ENCODE measurements at regions not wholly inside any gene's neighbourhood (a gene's known extent, or its start where the extent isn't known, plus 50 kb on each side); places are given as distances from the start of the nearest gene placed in this dataset.

DNA sequence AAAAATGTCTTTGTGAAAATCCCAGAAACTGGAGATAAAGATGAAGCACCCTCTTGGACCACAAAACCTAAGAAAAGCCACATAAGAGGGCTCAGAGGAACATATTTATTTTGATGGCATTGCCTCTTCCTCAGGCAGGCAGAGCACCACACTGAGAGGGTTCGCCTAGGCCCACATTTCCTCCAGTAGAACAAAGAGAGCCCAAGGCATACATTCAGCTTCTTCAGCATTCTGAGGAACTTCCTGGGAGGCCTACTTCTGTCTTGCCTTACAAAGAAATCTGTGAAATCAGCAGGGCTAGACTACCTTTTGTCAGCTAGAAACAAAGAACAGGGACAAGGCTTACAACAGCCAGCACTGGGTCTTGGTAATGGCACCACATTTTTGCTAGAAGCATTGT lies 1325.3 kb downstream of the SI start:
- Histone ChIP-seq H3K36me3 (no peaks in the 10 kb centered on the region), H3K27ac (no peak overlapping the region), H3K4me1 (no peaks in the 10 kb centered on the region), H3K4me3 (no peak overlapping the region), H3K27me3 (no peaks in the 10 kb centered on the region), H3K9me3 (no peaks in the 10 kb centered on the region)
- ATAC-seq (no peak), DNase-seq (no peak)
- TF ChIP-seq, protein P1, sequence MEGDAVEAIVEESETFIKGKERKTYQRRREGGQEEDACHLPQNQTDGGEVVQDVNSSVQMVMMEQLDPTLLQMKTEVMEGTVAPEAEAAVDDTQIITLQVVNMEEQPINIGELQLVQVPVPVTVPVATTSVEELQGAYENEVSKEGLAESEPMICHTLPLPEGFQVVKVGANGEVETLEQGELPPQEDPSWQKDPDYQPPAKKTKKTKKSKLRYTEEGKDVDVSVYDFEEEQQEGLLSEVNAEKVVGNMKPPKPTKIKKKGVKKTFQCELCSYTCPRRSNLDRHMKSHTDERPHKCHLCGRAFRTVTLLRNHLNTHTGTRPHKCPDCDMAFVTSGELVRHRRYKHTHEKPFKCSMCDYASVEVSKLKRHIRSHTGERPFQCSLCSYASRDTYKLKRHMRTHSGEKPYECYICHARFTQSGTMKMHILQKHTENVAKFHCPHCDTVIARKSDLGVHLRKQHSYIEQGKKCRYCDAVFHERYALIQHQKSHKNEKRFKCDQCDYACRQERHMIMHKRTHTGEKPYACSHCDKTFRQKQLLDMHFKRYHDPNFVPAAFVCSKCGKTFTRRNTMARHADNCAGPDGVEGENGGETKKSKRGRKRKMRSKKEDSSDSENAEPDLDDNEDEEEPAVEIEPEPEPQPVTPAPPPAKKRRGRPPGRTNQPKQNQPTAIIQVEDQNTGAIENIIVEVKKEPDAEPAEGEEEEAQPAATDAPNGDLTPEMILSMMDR (IDR thresholded peaks at IDR 0.05), result no peak
- intact Hi-C loops (cut with DNase I), result no loop called here

DNA sequence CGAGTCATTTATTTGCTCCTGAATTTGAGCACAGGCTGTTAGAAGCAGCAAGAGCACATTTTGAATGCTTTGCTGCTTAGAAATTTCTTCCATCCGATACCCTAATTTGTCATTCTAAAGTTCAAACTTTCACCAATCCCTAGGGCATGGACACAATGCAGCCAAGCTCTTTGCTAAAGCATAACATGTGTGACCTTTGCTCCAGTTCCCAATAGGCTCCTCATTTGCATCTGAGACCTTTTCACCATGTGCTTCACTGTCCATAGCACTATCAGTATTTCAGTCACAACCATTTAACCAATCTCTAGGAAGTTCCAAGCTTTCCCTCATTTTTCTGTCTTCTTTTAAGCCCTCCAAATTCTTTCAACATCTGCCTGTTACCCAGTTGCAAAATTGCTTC lies 1333.1 kb downstream of the SI start:
- H3K4me3 ChIP-seq, result no peak overlapping the region
- intact Hi-C loops (cut with DNase I), result no loop called here
- H3K36me3 ChIP-seq, result no peaks in the 10 kb centered on the region
- TF ChIP-seq, protein P1 (IDR thresholded peaks at IDR 0.05), result no peak
- DNase-seq (no peak), ATAC-seq (no peak)
- H3K27ac ChIP-seq, result no peak overlapping the region
- no peaks in the 10 kb centered on the region for H3K4me1 ChIP-seq
- H3K27me3 ChIP-seq, result no peaks in the 10 kb centered on the region
- no peaks in the 10 kb centered on the region for H3K9me3 ChIP-seq

DNA sequence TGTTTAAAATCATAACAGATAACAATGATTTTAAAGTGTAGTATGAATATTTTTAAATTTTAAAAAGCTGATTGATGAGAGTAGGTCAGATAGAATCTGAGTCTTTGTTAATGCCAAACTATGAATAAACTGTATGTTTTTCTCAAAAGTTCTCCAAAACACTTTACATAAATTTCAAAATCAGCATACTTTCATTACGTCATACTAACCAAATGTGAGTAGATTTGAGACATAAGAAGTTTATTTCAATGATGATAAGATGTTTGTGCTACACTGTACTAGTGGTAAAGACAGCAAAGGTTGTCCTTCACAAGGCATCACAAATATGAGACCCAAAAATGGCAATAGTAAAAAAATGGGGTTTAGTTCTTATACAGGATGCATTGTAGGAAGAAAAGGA lies 1342.9 kb downstream of the SI start:
- H3K27me3 ChIP-seq, result no peaks in the 10 kb centered on the region
- H3K36me3 ChIP-seq, result no peaks in the 10 kb centered on the region
- no peak for DNase-seq
- intact Hi-C loops (cut with DNase I), result no loop called here
- no peak for ATAC-seq
- no peaks in the 10 kb centered on the region for H3K4me1 ChIP-seq
- H3K9me3 ChIP-seq, result no peaks in the 10 kb centered on the region
- TF ChIP-seq, protein P1 (IDR thresholded peaks at IDR 0.05), result no peak
- H3K27ac ChIP-seq, result no peak overlapping the region
- H3K4me3 ChIP-seq, result no peak overlapping the region

DNA sequence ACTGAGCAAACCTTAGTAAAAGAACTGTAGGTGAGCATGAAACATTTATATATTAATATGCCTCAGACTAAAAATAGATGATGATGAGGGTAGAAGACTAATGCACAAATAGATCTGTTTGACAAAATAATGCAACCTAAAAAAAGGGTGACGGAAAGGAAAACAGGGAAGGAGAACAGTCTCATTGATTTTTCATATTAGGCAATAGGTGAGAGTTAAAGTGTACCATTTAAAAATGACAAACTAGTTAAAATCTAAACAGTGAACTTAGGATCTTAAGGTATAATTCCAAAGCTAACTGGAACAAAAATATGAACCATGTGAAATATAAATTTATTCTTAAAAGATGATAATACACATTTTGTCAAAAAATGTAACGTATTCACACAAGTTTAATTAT lies 1347.6 kb downstream of the SI start:
- no peak for DNase-seq
- TF ChIP-seq, protein P1 (IDR thresholded peaks at IDR 0.05), result no peak
- intact Hi-C loops (cut with DNase I), result no loop called here
- Histone ChIP-seq H3K27me3 (no peaks in the 10 kb centered on the region), H3K36me3 (no peaks in the 10 kb centered on the region), H3K9me3 (no peaks in the 10 kb centered on the region), H3K27ac (no peak overlapping the region), H3K4me1 (no peaks in the 10 kb centered on the region), H3K4me3 (no peak overlapping the region)
- ATAC-seq, result no peak

DNA sequence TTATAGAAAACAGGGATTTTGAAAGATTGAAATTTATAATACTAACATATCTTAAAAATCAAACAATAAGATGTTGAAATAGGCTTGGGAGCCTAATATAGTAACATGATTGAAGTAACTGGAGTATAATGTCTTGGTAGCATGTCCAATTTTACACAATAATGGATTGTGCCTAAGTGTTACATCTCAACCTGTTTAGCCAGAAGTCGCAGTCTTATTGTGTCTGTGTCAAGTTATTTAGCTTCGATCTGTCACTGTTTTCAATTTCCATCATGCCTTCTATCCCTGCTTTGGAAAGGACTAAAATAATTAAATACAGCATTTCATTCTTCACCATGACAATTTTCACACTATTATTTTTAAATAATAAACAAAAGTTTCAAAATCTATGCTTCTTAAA lies 1352.2 kb downstream of the SI start:
- ATAC-seq (no peak), DNase-seq (no peak)
- TF ChIP-seq, protein P1 (IDR thresholded peaks at IDR 0.05), result no peak
- intact Hi-C loops (cut with DNase I), result no loop called here
- no peaks in the 10 kb centered on the region for H3K4me1 ChIP-seq
- no peaks in the 10 kb centered on the region for H3K36me3 ChIP-seq
- H3K27ac ChIP-seq, result no peak overlapping the region
- H3K9me3 ChIP-seq, result no peaks in the 10 kb centered on the region
- no peak overlapping the region for H3K4me3 ChIP-seq
- H3K27me3 ChIP-seq, result no peaks in the 10 kb centered on the region

DNA sequence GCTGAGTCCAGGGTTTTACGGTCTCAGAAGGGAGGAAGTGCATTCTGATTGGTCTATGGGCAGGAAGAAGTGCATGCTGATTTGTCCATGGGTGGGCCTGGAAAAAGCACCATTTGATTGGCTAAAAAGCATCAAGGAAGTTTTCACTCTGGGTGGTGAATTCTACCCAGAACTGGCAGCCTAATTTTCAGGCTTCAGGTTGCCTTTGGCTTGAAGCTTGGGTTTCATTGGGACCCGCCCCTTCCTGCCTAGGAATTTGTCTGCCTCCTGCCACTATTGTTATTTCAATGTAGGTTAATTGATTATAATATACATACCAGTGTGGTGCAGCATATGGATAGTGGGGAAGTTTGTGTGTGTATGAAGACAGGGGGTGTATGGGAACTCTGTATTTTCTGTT lies 1355.9 kb downstream of the SI start:
- no peaks in the 10 kb centered on the region for H3K9me3 ChIP-seq
- no peak for DNase-seq
- no peaks in the 10 kb centered on the region for H3K27me3 ChIP-seq
- no peak for ATAC-seq
- intact Hi-C loops (cut with DNase I), result no loop called here
- no peak overlapping the region for H3K27ac ChIP-seq
- H3K4me3 ChIP-seq, result no peak overlapping the region
- H3K36me3 ChIP-seq, result no peaks in the 10 kb centered on the region
- TF ChIP-seq, protein P1 (IDR thresholded peaks at IDR 0.05), result no peak
- H3K4me1 ChIP-seq, result no peaks in the 10 kb centered on the region

All from upper lobe of right lung (tissue), 1 donor.